SK-N-SH treated with all-trans-retinoic acid at 6 μM for 48 hours (cell line): ENCODE measurements at regions not wholly inside any gene's neighbourhood (a gene's known extent, or its start where the extent isn't known, plus 50 kb on each side); places are given as distances from the start of the nearest gene placed in this dataset.

ENCODE experiments used
- ATAC-seq: fragments of 200-7000 bp; cut with Tn5 transposase; 3 replicates; pipeline ENCODE4 v1.9.1; 2020; ENCODE audit warnings: mild to moderate bottlenecking, moderate library complexity
- ARNTL ChIP-seq: fragments of 450-650 bp; formaldehyde crosslinking; IDR thresholded peaks from 2 replicates; pipeline ENCODE4 v1.5.0; 2020; ENCODE audit warnings: low read depth, mild to moderate bottlenecking, moderate library complexity, borderline replicate concordance
- CSDC2 ChIP-seq: fragments of 250-450 bp; sonication (Bioruptor Pico); IDR thresholded peaks from 2 replicates; pipeline ENCODE4 v1.5.0; 2020; ENCODE audit warnings: mild to moderate bottlenecking, moderate library complexity
- ESRRG ChIP-seq: fragments of 250-450 bp; sonication (Bioruptor Pico); IDR thresholded peaks from 2 replicates; pipeline ENCODE4 v1.6.1; 2021; ENCODE audit warnings: mild to moderate bottlenecking
- GLIS3 ChIP-seq: fragments of 250-450 bp; sonication (Bioruptor Pico); IDR thresholded peaks from 2 replicates; pipeline ENCODE4 v1.5.0; 2020; ENCODE audit warnings: mild to moderate bottlenecking, moderate library complexity
- ISL1 ChIP-seq: fragments of 250-450 bp; sonication (Bioruptor Pico); IDR thresholded peaks from 2 replicates; pipeline ENCODE4 v2.1.2; 2022; ENCODE audit warnings: mild to moderate bottlenecking, moderate library complexity
- OSR1 ChIP-seq: fragments of 250-450 bp; sonication (Bioruptor Pico); IDR thresholded peaks from 2 replicates; pipeline ENCODE4 v1.8.0; 2022; ENCODE audit warnings: moderate library complexity, mild to moderate bottlenecking, inconsistent platforms
- PPARA ChIP-seq: fragments of 250-450 bp; sonication (Bioruptor Pico); IDR thresholded peaks from 2 replicates; pipeline ENCODE4 v1.5.0; 2020; ENCODE audit warnings: mild to moderate bottlenecking, borderline replicate concordance
- RARB ChIP-seq: fragments of 250-450 bp; sonication (Bioruptor Pico); IDR thresholded peaks from 2 replicates; pipeline ENCODE4 v1.8.0; 2021; ENCODE audit warnings: mild to moderate bottlenecking, moderate library complexity
- TCF4 ChIP-seq: fragments of 250-450 bp; sonication (Bioruptor Pico); IDR thresholded peaks from 2 replicates; pipeline ENCODE4 v1.8.0; 2021; ENCODE audit warnings: mild to moderate bottlenecking, moderate library complexity, borderline replicate concordance
- TOX ChIP-seq: fragments of 250-450 bp; sonication (Bioruptor Pico); IDR thresholded peaks from 2 replicates; pipeline ENCODE4 v1.8.0; 2021; ENCODE audit warnings: mild to moderate bottlenecking, moderate library complexity, borderline replicate concordance
- ZC3H10 ChIP-seq: fragments of 250-450 bp; sonication (Bioruptor Pico); IDR thresholded peaks from 2 replicates; pipeline ENCODE4 v1.5.1; 2021; ENCODE audit warnings: mild to moderate bottlenecking, moderate library complexity
- ZFP3 ChIP-seq: fragments of 250-450 bp; sonication (Bioruptor Pico); IDR thresholded peaks from 2 replicates; pipeline ENCODE4 v1.5.0; 2020; ENCODE audit warnings: mild to moderate bottlenecking, moderate library complexity
- ZFP30 ChIP-seq: fragments of 450-650 bp; formaldehyde crosslinking; IDR thresholded peaks from 2 replicates; pipeline ENCODE4 v1.5.0; 2022; ENCODE audit warnings: mild to moderate bottlenecking, moderate library complexity
- ZNF565 ChIP-seq: fragments of 450-650 bp; formaldehyde crosslinking; conservative IDR thresholded peaks from 2 replicates; pipeline ENCODE4 v1.5.0; 2020; ENCODE audit warnings: low read depth, mild to moderate bottlenecking, moderate library complexity
- ZNF70 ChIP-seq: fragments of 450-650 bp; formaldehyde crosslinking; IDR thresholded peaks from 2 replicates; pipeline ENCODE4 v1.5.0; 2020; ENCODE audit warnings: mild to moderate bottlenecking, moderate library complexity
- ZNF8 ChIP-seq: fragments of 450-650 bp; formaldehyde crosslinking; IDR thresholded peaks from 2 replicates; pipeline ENCODE4 v1.5.0; 2020; ENCODE audit warnings: mild to moderate bottlenecking, moderate library complexity
- TF ChIP-seq, protein P1 (sequence below): fragments of 250-450 bp; sonication (Bioruptor Pico); IDR thresholded peaks from 2 replicates; pipeline ENCODE4 v1.5.1; 2020; ENCODE audit warnings: low read depth, mild to moderate bottlenecking, moderate library complexity
- TF ChIP-seq, protein P2 (sequence below): fragments of 250-450 bp; sonication (Bioruptor Pico); IDR thresholded peaks from 2 replicates; pipeline ENCODE4 v1.8.0; 2020; ENCODE audit warnings: mild to moderate bottlenecking, moderate library complexity, borderline replicate concordance
- TF ChIP-seq, protein P3 (sequence below): fragments of 250-450 bp; sonication (Bioruptor Pico); IDR thresholded peaks from 2 replicates; pipeline ENCODE4 v1.8.0; 2021; ENCODE audit warnings: low read depth, mild to moderate bottlenecking, moderate library complexity, borderline replicate concordance
- TF ChIP-seq, protein P4 (sequence below): fragments of 250-450 bp; sonication (Bioruptor Pico); IDR thresholded peaks from 2 replicates; pipeline ENCODE4 v1.5.1; 2021; ENCODE audit warnings: mild to moderate bottlenecking, moderate library complexity
- TF ChIP-seq, protein P5 (sequence below): fragments of 250-450 bp; sonication (Bioruptor Pico); IDR thresholded peaks from 2 replicates; pipeline ENCODE4 v1.5.0; 2020; ENCODE audit warnings: mild to moderate bottlenecking, moderate library complexity

DNA sequence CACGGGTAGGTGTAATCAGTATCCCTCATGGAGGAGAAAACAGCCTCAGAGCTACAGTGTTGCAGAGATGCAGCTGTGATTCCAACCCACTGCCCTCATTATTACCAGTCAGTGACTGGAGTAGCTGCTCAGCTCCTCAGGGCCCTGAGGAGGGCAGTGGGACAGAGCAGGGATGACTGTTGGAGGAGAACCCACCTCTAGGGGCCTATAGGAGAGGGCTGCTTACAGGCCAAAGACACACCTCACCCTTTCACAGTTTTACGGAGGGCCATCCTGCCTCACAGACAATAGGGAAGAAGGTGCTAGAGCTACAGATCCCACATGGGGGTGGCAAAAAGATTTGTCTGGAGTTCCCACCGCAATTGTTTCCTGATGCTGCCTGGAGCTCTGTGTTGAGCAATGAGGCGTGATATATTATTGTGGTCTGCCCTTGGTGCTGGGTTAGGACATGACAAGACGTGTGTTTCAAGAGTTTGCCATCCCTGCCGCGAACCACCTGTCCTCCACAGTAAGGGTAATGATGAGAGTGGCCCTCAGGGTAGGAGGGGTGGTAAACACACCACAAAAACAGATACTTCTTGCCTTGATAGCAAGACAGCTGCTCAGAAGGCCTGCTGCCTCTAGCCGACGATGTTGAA, 140.5 kb upstream of the TPM1 start:
- ATAC-seq, result no peak
- TF ChIP-seq PPARA, result no peak
- no peak for TF ChIP-seq ZC3H10 (CRISPR knock-in tag)

DNA sequence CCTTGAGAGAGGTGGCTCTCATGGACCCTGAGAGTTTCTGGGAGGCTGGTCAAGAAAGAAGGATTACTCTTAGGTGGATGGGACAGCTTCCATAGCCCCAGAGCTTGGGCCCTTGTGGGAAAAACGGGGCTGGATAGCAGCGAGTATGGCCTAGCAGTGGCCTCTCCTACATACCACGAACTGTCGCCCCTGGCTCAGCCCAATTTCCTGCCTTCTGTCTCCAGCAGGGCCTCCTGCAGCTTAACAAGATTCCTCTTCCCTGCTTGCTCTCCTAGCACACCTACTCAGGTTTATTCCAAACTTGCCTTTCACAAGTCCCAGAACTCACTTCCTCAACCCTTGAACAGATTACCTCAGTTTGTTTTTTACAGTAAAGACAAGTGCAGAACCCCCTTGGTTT, 139.7 kb upstream of the TPM1 start:
- TF ChIP-seq, protein P1, sequence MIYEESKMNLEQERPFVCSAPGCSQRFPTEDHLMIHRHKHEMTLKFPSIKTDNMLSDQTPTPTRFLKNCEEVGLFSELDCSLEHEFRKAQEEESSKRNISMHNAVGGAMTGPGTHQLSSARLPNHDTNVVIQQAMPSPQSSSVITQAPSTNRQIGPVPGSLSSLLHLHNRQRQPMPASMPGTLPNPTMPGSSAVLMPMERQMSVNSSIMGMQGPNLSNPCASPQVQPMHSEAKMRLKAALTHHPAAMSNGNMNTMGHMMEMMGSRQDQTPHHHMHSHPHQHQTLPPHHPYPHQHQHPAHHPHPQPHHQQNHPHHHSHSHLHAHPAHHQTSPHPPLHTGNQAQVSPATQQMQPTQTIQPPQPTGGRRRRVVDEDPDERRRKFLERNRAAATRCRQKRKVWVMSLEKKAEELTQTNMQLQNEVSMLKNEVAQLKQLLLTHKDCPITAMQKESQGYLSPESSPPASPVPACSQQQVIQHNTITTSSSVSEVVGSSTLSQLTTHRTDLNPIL (CRISPR knock-in tag), result no peak
- TF ChIP-seq ZFP30 (CRISPR knock-in tag), result no peak
- TF ChIP-seq, protein P2, sequence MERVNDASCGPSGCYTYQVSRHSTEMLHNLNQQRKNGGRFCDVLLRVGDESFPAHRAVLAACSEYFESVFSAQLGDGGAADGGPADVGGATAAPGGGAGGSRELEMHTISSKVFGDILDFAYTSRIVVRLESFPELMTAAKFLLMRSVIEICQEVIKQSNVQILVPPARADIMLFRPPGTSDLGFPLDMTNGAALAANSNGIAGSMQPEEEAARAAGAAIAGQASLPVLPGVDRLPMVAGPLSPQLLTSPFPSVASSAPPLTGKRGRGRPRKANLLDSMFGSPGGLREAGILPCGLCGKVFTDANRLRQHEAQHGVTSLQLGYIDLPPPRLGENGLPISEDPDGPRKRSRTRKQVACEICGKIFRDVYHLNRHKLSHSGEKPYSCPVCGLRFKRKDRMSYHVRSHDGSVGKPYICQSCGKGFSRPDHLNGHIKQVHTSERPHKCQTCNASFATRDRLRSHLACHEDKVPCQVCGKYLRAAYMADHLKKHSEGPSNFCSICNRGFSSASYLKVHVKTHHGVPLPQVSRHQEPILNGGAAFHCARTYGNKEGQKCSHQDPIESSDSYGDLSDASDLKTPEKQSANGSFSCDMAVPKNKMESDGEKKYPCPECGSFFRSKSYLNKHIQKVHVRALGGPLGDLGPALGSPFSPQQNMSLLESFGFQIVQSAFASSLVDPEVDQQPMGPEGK (CRISPR knock-in tag), result no peak
- TF ChIP-seq TCF4 (CRISPR knock-in tag), result no peak
- no peak for TF ChIP-seq TOX
- TF ChIP-seq OSR1 (CRISPR knock-in tag), result no peak
- TF ChIP-seq CSDC2 (CRISPR knock-in tag), result no peak
- TF ChIP-seq ESRRG, result no peak
- TF ChIP-seq, all 23 proteins: peak for 0
- no peak for ATAC-seq

DNA sequence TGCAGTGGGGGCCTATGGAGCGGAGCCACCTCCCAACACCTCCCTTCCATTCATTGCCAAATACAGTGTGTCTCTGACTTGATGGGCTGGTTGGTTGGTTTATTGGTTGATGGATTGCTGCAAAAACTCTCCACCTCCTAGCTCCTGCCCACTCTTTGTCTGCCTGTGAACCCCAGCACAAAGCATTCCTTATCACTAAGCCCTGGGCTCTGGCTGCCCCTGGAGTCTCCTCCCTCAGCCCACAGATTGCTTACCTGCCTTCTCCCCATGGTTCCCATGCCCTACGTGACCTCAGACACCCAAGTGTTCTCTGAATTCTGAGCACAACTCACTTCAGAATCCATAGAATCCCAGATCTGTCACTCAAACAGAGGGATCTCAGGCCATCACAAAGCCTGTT, 139.1 kb upstream of the TPM1 start:
- TF ChIP-seq, protein P1 (CRISPR knock-in tag), result no peak
- TF ChIP-seq ISL1 (CRISPR knock-in tag) (no peak), CSDC2 (CRISPR knock-in tag) (no peak), RARB (CRISPR knock-in tag) (no peak), GLIS3 (CRISPR knock-in tag) (no peak), ESRRG (no peak), ZFP3 (CRISPR knock-in tag) (no peak), ARNTL (no peak), ZFP30 (CRISPR knock-in tag) (no peak), ZNF70 (CRISPR knock-in tag) (no peak), PPARA (no peak), TOX (no peak), ZC3H10 (CRISPR knock-in tag) (no peak), TCF4 (CRISPR knock-in tag) (no peak), ZNF8 (CRISPR knock-in tag) (no peak), ZNF565 (CRISPR knock-in tag) (no peak)
- TF ChIP-seq, protein P3, sequence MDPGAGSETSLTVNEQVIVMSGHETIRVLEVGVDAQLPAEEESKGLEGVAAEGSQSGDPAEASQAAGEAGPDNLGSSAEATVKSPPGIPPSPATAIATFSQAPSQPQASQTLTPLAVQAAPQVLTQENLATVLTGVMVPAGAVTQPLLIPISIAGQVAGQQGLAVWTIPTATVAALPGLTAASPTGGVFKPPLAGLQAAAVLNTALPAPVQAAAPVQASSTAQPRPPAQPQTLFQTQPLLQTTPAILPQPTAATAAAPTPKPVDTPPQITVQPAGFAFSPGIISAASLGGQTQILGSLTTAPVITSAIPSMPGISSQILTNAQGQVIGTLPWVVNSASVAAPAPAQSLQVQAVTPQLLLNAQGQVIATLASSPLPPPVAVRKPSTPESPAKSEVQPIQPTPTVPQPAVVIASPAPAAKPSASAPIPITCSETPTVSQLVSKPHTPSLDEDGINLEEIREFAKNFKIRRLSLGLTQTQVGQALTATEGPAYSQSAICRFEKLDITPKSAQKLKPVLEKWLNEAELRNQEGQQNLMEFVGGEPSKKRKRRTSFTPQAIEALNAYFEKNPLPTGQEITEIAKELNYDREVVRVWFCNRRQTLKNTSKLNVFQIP (CRISPR knock-in tag), result no peak
- TF ChIP-seq, protein P4, sequence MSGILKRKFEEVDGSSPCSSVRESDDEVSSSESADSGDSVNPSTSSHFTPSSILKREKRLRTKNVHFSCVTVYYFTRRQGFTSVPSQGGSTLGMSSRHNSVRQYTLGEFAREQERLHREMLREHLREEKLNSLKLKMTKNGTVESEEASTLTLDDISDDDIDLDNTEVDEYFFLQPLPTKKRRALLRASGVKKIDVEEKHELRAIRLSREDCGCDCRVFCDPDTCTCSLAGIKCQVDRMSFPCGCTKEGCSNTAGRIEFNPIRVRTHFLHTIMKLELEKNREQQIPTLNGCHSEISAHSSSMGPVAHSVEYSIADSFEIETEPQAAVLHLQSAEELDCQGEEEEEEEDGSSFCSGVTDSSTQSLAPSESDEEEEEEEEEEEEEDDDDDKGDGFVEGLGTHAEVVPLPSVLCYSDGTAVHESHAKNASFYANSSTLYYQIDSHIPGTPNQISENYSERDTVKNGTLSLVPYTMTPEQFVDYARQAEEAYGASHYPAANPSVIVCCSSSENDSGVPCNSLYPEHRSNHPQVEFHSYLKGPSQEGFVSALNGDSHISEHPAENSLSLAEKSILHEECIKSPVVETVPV (CRISPR knock-in tag), result no peak
- TF ChIP-seq, protein P2 (CRISPR knock-in tag), result no peak
- TF ChIP-seq, protein P5, sequence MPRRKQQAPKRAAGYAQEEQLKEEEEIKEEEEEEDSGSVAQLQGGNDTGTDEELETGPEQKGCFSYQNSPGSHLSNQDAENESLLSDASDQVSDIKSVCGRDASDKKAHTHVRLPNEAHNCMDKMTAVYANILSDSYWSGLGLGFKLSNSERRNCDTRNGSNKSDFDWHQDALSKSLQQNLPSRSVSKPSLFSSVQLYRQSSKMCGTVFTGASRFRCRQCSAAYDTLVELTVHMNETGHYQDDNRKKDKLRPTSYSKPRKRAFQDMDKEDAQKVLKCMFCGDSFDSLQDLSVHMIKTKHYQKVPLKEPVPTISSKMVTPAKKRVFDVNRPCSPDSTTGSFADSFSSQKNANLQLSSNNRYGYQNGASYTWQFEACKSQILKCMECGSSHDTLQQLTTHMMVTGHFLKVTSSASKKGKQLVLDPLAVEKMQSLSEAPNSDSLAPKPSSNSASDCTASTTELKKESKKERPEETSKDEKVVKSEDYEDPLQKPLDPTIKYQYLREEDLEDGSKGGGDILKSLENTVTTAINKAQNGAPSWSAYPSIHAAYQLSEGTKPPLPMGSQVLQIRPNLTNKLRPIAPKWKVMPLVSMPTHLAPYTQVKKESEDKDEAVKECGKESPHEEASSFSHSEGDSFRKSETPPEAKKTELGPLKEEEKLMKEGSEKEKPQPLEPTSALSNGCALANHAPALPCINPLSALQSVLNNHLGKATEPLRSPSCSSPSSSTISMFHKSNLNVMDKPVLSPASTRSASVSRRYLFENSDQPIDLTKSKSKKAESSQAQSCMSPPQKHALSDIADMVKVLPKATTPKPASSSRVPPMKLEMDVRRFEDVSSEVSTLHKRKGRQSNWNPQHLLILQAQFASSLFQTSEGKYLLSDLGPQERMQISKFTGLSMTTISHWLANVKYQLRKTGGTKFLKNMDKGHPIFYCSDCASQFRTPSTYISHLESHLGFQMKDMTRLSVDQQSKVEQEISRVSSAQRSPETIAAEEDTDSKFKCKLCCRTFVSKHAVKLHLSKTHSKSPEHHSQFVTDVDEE (CRISPR knock-in tag), result no peak
- no peak for ATAC-seq
